CD14-positive monocyte (primary cell): ENCODE measurements at regions not wholly inside any gene's neighbourhood (a gene's known extent, or its start where the extent isn't known, plus 50 kb on each side); places are given as distances from the start of the nearest gene placed in this dataset.
A peak's percentile ranks its signal among the peaks of the same experiment; 100 is the strongest.
"Not testable (repeated sequence)": the region's sequence is repeated elsewhere in the genome, so short reads cannot be mapped to it uniquely, and the experiment has no call there.

Experiments used
- DNase-seq, 3 donors: peaks; one replicate each; pipeline ENCODE4 v3.0.0-alpha.2; 2011 to 2022
- H2AFZ ChIP-seq: 2 replicates; pipeline ENCODE4 v1.6.0; 2012; ENCODE audit warnings: mild to moderate bottlenecking, low read depth, low read length, inconsistent platforms; ENCODE audit not compliant: insufficient read depth, poor library complexity, severe bottlenecking
- H3K27ac ChIP-seq, 2 donors: 1 replicate in 1 of 2; 2 replicates in 1 of 2; pipeline ENCODE4 v1.5.1; 2012 to 2013; ENCODE audit warnings: low read length in 2 of 2, control low read depth in 1 of 2, inconsistent platforms in 1 of 2, low read depth in 1 of 2, mild to moderate bottlenecking in 1 of 2
- H3K27me3 ChIP-seq, 2 donors: one replicate each; pipeline versions ENCODE4 v1.6.0 to v1.6.1; 2011 to 2013; ENCODE audit warnings: low read length in 2 of 2; ENCODE audit not compliant: control insufficient read depth in 2 of 2, insufficient read depth in 2 of 2
- H3K36me3 ChIP-seq, 2 donors: replicated peaks in 1 of 2; 1 replicate in 1 of 2; 2 replicates in 1 of 2; pipeline versions ENCODE4 v1.5.1 to v1.6.1; 2012 to 2013; ENCODE audit warnings: low read length in 2 of 2, control low read depth in 1 of 2, inconsistent platforms in 1 of 2, mild to moderate bottlenecking in 1 of 2; ENCODE audit not compliant: insufficient read depth in 2 of 2, control insufficient read depth in 1 of 2
- H3K4me1 ChIP-seq, 2 donors: 1 replicate in 1 of 2; 2 replicates in 1 of 2; pipeline versions ENCODE4 v1.5.1 to v1.6.1; 2012 to 2013; ENCODE audit warnings: low read length in 2 of 2, control low read depth in 1 of 2, inconsistent platforms in 1 of 2, mild to moderate bottlenecking in 1 of 2, moderate library complexity in 1 of 2; ENCODE audit not compliant: insufficient read depth in 2 of 2, control insufficient read depth in 1 of 2
- H3K4me2 ChIP-seq: replicated peaks from 2 replicates; pipeline ENCODE3; 2012; ENCODE audit warnings: low read length, moderate library complexity, mild to moderate bottlenecking; ENCODE audit not compliant: poor library complexity, severe bottlenecking; ENCODE audit errors: extremely low read depth
- H3K4me3 ChIP-seq, 3 experiments: fragments of 200-600 bp in 1 of 3; sonication (generic) in 1 of 3; replicated peaks in 1 of 3; 1 replicate in 2 of 3; 2 replicates in 1 of 3; pipeline ENCODE4 v1.5.1; 2011 to 2013; ENCODE audit warnings: low read length in 3 of 3, mild to moderate bottlenecking in 3 of 3, control low read depth in 2 of 3, low read depth in 2 of 3, inconsistent platforms in 1 of 3, moderate library complexity in 1 of 3
- H3K79me2 ChIP-seq: 2 replicates; pipeline ENCODE4 v1.6.0; 2012; ENCODE audit warnings: mild to moderate bottlenecking, control low read depth, inconsistent platforms, low read length, moderate library complexity; ENCODE audit not compliant: insufficient read depth
- H3K9ac ChIP-seq: 2 replicates; pipeline ENCODE4 v1.6.0; 2017; ENCODE audit warnings: low read length, mild to moderate bottlenecking; ENCODE audit not compliant: insufficient read depth, poor library complexity, severe bottlenecking
- H3K9me3 ChIP-seq, 2 donors: replicated peaks in 1 of 2; 1 replicate in 1 of 2; 2 replicates in 1 of 2; pipeline versions ENCODE4 v1.5.1 to v1.6.1; 2012 to 2013; ENCODE audit warnings: low read length in 2 of 2, control low read depth in 1 of 2; ENCODE audit not compliant: control insufficient read depth in 1 of 2, insufficient read depth in 1 of 2
- H4K20me1 ChIP-seq: 2 replicates; pipeline ENCODE4 v1.6.0; 2012; ENCODE audit warnings: mild to moderate bottlenecking, low read length, control low read depth, moderate library complexity; ENCODE audit not compliant: insufficient read depth
- H3K27ac Mint-ChIP-seq, 7 donors: one replicate each; pipeline ENCODE4 v1.8.0; 2020; ENCODE audit warnings: mild to moderate bottlenecking in 7 of 7, mixed read lengths in 7 of 7, moderate library complexity in 6 of 7, inconsistent platforms in 2 of 7
- H3K27me3 Mint-ChIP-seq, 3 donors: one replicate each; pipeline ENCODE4 v1.8.0; 2021 to 2022; ENCODE audit warnings: low read depth in 3 of 3, mild to moderate bottlenecking in 3 of 3, mixed read lengths in 3 of 3, moderate library complexity in 3 of 3, inconsistent platforms in 1 of 3
- H3K36me3 Mint-ChIP-seq, 2 donors: one replicate each; pipeline ENCODE4 v1.8.0; 2020; ENCODE audit warnings: mixed read lengths in 2 of 2, inconsistent platforms in 1 of 2, mild to moderate bottlenecking in 1 of 2
- H3K4me1 Mint-ChIP-seq: one replicate; pipeline ENCODE4 v1.8.0; 2020; ENCODE audit warnings: mild to moderate bottlenecking, mixed read lengths
- H3K4me3 Mint-ChIP-seq, 2 donors: one replicate each; pipeline ENCODE4 v1.8.0; 2020; ENCODE audit warnings: mild to moderate bottlenecking in 2 of 2, mixed read lengths in 2 of 2, moderate library complexity in 1 of 2
- H3K9me3 Mint-ChIP-seq, 7 donors: one replicate each; pipeline ENCODE4 v1.8.0; 2020 to 2022; ENCODE audit warnings: mixed read lengths in 7 of 7, mild to moderate bottlenecking in 6 of 7, moderate library complexity in 6 of 7, inconsistent platforms in 2 of 7
- WGBS: methylation state at CpG from one replicate; pipeline ENCODE4 v1.1.5; 2013; ENCODE audit warnings: missing lambda C conversion rate; ENCODE audit not compliant: insufficient coverage; 5-methylcytosine and 5-hydroxymethylcytosine counted together
- intact Hi-C, 2 donors: fragments of 100-400 bp; cut with micrococcal nuclease; formaldehyde crosslinking; loops; one replicate each; pipeline versions ENCODE4 v1.15.0 to v1.15.1; 2023
- TF ChIP-seq, protein P1 (sequence below): fragments of 200-600 bp; IDR thresholded peaks from one replicate; pipeline ENCODE4 v1.8.0; 2022; ENCODE audit warnings: antibody characterized with exemption, mild to moderate bottlenecking

DNA sequence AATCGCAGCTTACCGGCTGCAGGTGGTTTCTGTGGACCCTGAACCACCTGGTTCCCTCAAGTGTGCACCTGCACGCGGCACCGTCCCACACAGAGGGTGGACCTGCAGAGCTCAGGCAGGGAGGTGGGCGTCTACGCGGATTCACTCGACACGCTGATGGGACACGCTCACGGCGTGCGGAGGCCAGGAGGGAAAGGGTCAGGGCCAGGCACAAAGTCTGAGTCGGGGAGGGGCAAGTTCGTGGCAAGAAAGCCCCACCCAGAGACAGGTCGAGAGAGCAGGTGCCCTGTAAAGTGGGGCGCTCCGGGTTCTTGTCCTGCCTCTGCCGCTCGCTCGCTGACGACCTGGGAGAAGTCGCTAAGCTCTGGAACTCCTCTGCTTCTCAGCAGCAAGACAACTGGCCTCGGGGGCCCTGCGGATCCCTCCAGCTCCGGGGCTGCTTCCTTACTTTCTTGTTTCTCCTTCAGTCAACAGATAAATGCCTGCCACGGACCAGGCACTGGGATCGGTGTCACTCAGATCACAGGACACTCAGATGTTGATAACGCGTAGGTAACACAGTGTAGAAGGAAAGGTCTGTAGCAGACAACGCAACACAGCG is 72.4 kb upstream of the NUP50 start:
- H3K36me3 Mint-ChIP-seq, result no peaks in the 10 kb centered on the region
- peaks cover 0 to 9% of the 10 kb centered on the region in 2 donors for H3K9me3 ChIP-seq

DNA sequence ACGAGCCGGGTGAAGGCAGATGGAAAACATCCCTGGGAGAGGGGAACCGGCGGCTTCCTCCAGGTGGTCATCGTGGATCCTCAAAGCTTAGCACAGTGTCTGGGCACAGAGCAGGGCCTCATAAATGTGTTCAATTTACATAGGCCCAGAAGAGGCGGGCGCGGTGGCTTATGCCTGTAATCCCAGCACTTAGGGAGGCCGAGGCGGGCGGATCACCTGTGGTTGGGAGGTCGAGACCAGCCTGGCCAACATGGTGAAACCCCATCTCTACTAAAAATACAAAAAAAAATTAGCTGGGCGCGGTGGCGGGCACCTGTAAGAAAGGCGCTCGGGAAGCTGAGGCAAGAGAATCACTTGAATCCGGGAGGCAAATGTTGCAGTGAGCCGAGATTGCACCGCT is 71.8 kb upstream of the NUP50 start:
- 93% methylated on average over 11 of the region's 20 CpGs for WGBS
- not testable (repeated sequence) for H3K4me3 Mint-ChIP-seq, H3K36me3 ChIP-seq, H3K4me3 ChIP-seq, H3K4me2 ChIP-seq, H2AFZ ChIP-seq, H3K27ac ChIP-seq, H3K4me1 Mint-ChIP-seq, H3K27ac Mint-ChIP-seq, H3K79me2 ChIP-seq, DNase-seq, H3K4me1 ChIP-seq, H3K9me3 ChIP-seq, H3K36me3 Mint-ChIP-seq, H3K9ac ChIP-seq, H3K27me3 ChIP-seq, H4K20me1 ChIP-seq
- intact Hi-C loops, result loop anchor here in 1 of 2 donors (10.0 kb wide), 1 partner anchor 463 kb away; no protein-coding TSS in a partner anchor
- Mint-ChIP-seq H3K9me3 (peaks cover 0 to 20% (median 7%) of the 10 kb centered on the region in 7 donors), H3K27me3 (peaks cover 13 to 39% (median 17%) of the 10 kb centered on the region in 3 donors)

More for the DNA sequence above, 72.4 kb upstream of the NUP50 start:
- TF ChIP-seq, protein P1, sequence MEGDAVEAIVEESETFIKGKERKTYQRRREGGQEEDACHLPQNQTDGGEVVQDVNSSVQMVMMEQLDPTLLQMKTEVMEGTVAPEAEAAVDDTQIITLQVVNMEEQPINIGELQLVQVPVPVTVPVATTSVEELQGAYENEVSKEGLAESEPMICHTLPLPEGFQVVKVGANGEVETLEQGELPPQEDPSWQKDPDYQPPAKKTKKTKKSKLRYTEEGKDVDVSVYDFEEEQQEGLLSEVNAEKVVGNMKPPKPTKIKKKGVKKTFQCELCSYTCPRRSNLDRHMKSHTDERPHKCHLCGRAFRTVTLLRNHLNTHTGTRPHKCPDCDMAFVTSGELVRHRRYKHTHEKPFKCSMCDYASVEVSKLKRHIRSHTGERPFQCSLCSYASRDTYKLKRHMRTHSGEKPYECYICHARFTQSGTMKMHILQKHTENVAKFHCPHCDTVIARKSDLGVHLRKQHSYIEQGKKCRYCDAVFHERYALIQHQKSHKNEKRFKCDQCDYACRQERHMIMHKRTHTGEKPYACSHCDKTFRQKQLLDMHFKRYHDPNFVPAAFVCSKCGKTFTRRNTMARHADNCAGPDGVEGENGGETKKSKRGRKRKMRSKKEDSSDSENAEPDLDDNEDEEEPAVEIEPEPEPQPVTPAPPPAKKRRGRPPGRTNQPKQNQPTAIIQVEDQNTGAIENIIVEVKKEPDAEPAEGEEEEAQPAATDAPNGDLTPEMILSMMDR, result no peak
- intact Hi-C loops, result loop anchor here in 1 of 2 donors (10.0 kb wide), 1 partner anchor 463 kb away; no protein-coding TSS in a partner anchor
- no peak overlapping the region for H2AFZ ChIP-seq
- peaks cover 0 to 2% of the 10 kb centered on the region in 2 donors for H3K27me3 ChIP-seq
- no peaks in the 10 kb centered on the region for H3K36me3 ChIP-seq
- Mint-ChIP-seq H3K9me3 (peaks cover 0 to 20% (median 7%) of the 10 kb centered on the region in 7 donors), H3K4me3 (peak overlapping the region in 1 of 2 donors; percentile 59), H3K27me3 (peaks cover 14 to 40% (median 15%) of the 10 kb centered on the region in 3 donors), H3K27ac (no peak overlapping the region), H3K4me1 (peaks cover 3% of the 10 kb centered on the region)
- DNase-seq, result no peak
- H3K27ac ChIP-seq, result no peak overlapping the region
- no peak overlapping the region for H3K4me3 ChIP-seq
- no peak overlapping the region for H3K9ac ChIP-seq
- 88% methylated on average over 31 of the region's 33 CpGs for WGBS
- H4K20me1 ChIP-seq, result no peaks in the 10 kb centered on the region
- H3K4me1 ChIP-seq, result no peaks in the 10 kb centered on the region
- no peak overlapping the region for H3K4me2 ChIP-seq
- H3K79me2 ChIP-seq, result no peaks in the 10 kb centered on the region
